H1 (cell line): ENCODE measurements at regions not wholly inside any gene's neighbourhood (a gene's known extent, or its start where the extent isn't known, plus 50 kb on each side); places are given as distances from the start of the nearest gene placed in this dataset.

ENCODE experiments used
- ASH2L ChIP-seq: fragments of 200-600, 300-600 bp; sonication (generic); IDR thresholded peaks from one replicate; pipeline ENCODE4 v1.7.1; 2017; ENCODE audit warnings: low read length
- CTBP2 ChIP-seq: IDR thresholded peaks from 2 replicates; pipeline ENCODE4 v1.7.0; 2011; ENCODE audit warnings: borderline replicate concordance, mild to moderate bottlenecking, moderate library complexity, mixed read lengths, low read length; ENCODE audit not compliant: insufficient read depth, insufficient read length
- EP300 ChIP-seq, 2 experiments: IDR thresholded peaks; 1 replicate in 1 of 2; 2 replicates in 1 of 2; pipeline ENCODE4 v1.6.1; 2011 to 2012; ENCODE audit warnings: low read depth in 2 of 2, low read length in 2 of 2, mild to moderate bottlenecking in 2 of 2, borderline replicate concordance in 1 of 2, inconsistent platforms in 1 of 2, moderate library complexity in 1 of 2
- KDM5A ChIP-seq: fragments of 200-600 bp; IDR thresholded peaks from 2 replicates; pipeline ENCODE4 v1.7.1; 2012; ENCODE audit warnings: mild to moderate bottlenecking, low read length, inconsistent platforms, mixed read lengths
- PHF8 ChIP-seq: fragments of 200-600 bp; sonication (generic); conservative IDR thresholded peaks from 2 replicates; pipeline ENCODE4 v1.7.1; 2012; ENCODE audit warnings: low read depth, mild to moderate bottlenecking, inconsistent platforms, low read length, moderate library complexity
- SAP30 ChIP-seq: fragments of 300-600 bp; sonication (generic); IDR thresholded peaks from 2 replicates; pipeline ENCODE4 v1.7.1; 2012; ENCODE audit warnings: low read length, moderate library complexity, mild to moderate bottlenecking, inconsistent platforms; ENCODE audit not compliant: insufficient read depth, insufficient replicate concordance
- TCF12 ChIP-seq: IDR thresholded peaks from 2 replicates; pipeline ENCODE4 v1.6.1; 2011; ENCODE audit warnings: low read depth, mild to moderate bottlenecking, low read length
- YY1 ChIP-seq: IDR thresholded peaks from 2 replicates; pipeline ENCODE4 v1.6.1; 2011; ENCODE audit warnings: low read depth, mild to moderate bottlenecking, low read length

- TF ChIP-seq CTBP2 (no peak), SAP30 (no peak), TCF12 (no peak), ASH2L (no peak), EP300 (IDR thresholded peaks at IDR 0.05; ENCODE audit: borderline replicate concordance in 1 of 2, low read depth in 2 of 2, low read length in 2 of 2) (no peak), PHF8 (no peak), YY1 (no peak), KDM5A (no peak)
Observed at GRCh38 chr5:68479524-68479923, 264.0 kb downstream of the PIK3R1 start (continued).
